NOMO-1 treated with dmso at 0.1 percent for 144 hours (cell line): ENCODE measurements at regions not wholly inside any gene's neighbourhood (a gene's known extent, or its start where the extent isn't known, plus 50 kb on each side); places are given as distances from the start of the nearest gene placed in this dataset.

ENCODE experiments used
- DNase-seq: peaks from one replicate; lab custom pipeline; 2025; ENCODE audit not compliant: unreplicated experiment; lab: John Stamatoyannopoulos, UW

- no peak for DNase-seq
Measured at GRCh38 chr14:62631176-62631575, 414.1 kb downstream of the KCNH5 start.

- no peak for DNase-seq
Measured at GRCh38 chr14:62632771-62633170, 412.5 kb downstream of the KCNH5 start.

- no peak for DNase-seq
Measured at GRCh38 chr14:62645649-62646048, 399.6 kb downstream of the KCNH5 start.
